Liver (tissue), 8 donors: ENCODE measurements at regions not wholly inside any gene's neighbourhood (a gene's known extent, or its start where the extent isn't known, plus 50 kb on each side); places are given as distances from the start of the nearest gene placed in this dataset.

Experiments
- DNase-seq: peaks from one replicate; pipeline ENCODE4 v3.0.0-alpha.2; 2017; ENCODE audit warnings: low spot score
- H3K27ac ChIP-seq, 2 donors: one replicate each; pipeline ENCODE4 v1.7.0; 2013; ENCODE audit warnings: inconsistent platforms in 2 of 2, low read length in 2 of 2, control low read depth in 1 of 2, low read depth in 1 of 2, mild to moderate bottlenecking in 1 of 2
- H3K27me3 ChIP-seq, 4 donors: one replicate each; pipeline versions ENCODE4 v1.6.1 to v1.7.0; 2013; ENCODE audit warnings: low read length in 3 of 4, inconsistent platforms in 1 of 4, mild to moderate bottlenecking in 1 of 4, moderate library complexity in 1 of 4; ENCODE audit not compliant: control insufficient read depth in 4 of 4, insufficient read depth in 4 of 4
- H3K36me3 ChIP-seq, 4 donors: one replicate each; pipeline versions ENCODE4 v1.6.1 to v1.7.0; 2013; ENCODE audit warnings: low read length in 3 of 4, mild to moderate bottlenecking in 3 of 4, low read depth in 1 of 4, moderate library complexity in 1 of 4; ENCODE audit not compliant: control insufficient read depth in 4 of 4, insufficient read depth in 3 of 4
- H3K4me1 ChIP-seq, 4 donors: one replicate each; pipeline versions ENCODE4 v1.6.1 to v1.7.0; 2013; ENCODE audit warnings: low read length in 3 of 4, mild to moderate bottlenecking in 3 of 4, moderate library complexity in 1 of 4; ENCODE audit not compliant: control insufficient read depth in 4 of 4, insufficient read depth in 4 of 4
- H3K4me3 ChIP-seq, 3 donors: one replicate each; pipeline versions ENCODE4 v1.6.1 to v1.7.0; 2013; ENCODE audit warnings: low read length in 3 of 3, control low read depth in 1 of 3, low read depth in 1 of 3, mild to moderate bottlenecking in 1 of 3
- H3K9ac ChIP-seq, 2 donors: one replicate each; pipeline ENCODE4 v1.7.0; 2013; ENCODE audit warnings: low read length in 2 of 2, mild to moderate bottlenecking in 2 of 2, moderate library complexity in 2 of 2, control low read depth in 1 of 2, low read depth in 1 of 2
- H3K9me3 ChIP-seq, 4 donors: one replicate each; pipeline versions ENCODE4 v1.6.1 to v1.7.0; 2013; ENCODE audit warnings: low read length in 3 of 4; ENCODE audit not compliant: control insufficient read depth in 4 of 4
- ATF3 ChIP-seq: IDR thresholded peaks from 2 replicates; pipeline ENCODE4 v1.6.1; 2016; ENCODE audit warnings: antibody characterized with exemption
- CTCF ChIP-seq: fragments of 150-350 bp; IDR thresholded peaks from 2 replicates; pipeline ENCODE4 v1.5.1; 2017; ENCODE audit warnings: improper control_type of control experiment, low read depth, low read length; ENCODE audit not compliant: missing input control
- EGR1 ChIP-seq, 2 donors: IDR thresholded peaks; 2 replicates each; pipeline ENCODE4 v1.6.1; 2016 to 2018; ENCODE audit warnings: antibody characterized with exemption in 2 of 2, low read depth in 2 of 2
- FOXA1 ChIP-seq: IDR thresholded peaks from 2 replicates; pipeline ENCODE4 v1.6.1; 2016; ENCODE audit warnings: antibody characterized with exemption
- FOXA2 ChIP-seq: IDR thresholded peaks from 2 replicates; pipeline ENCODE4 v1.6.1; 2016; ENCODE audit warnings: antibody characterized with exemption
- GABPA ChIP-seq, 2 donors: IDR thresholded peaks in 1 of 2; conservative IDR thresholded peaks in 1 of 2; 2 replicates each; pipeline ENCODE4 v1.6.1; 2016; ENCODE audit warnings: antibody characterized with exemption in 2 of 2, mild to moderate bottlenecking in 1 of 2, moderate library complexity in 1 of 2
- HNF4A ChIP-seq, 2 donors: conservative IDR thresholded peaks; 2 replicates each; pipeline ENCODE4 v1.6.1; 2016; ENCODE audit warnings: antibody characterized with exemption in 2 of 2, mild to moderate bottlenecking in 2 of 2
- HNF4G ChIP-seq: IDR thresholded peaks from 2 replicates; pipeline ENCODE4 v1.6.1; 2016; ENCODE audit warnings: antibody characterized with exemption
- MAX ChIP-seq: IDR thresholded peaks from 2 replicates; pipeline ENCODE4 v1.6.1; 2016; ENCODE audit warnings: antibody characterized with exemption
- NR2F2 ChIP-seq: IDR thresholded peaks from 2 replicates; pipeline ENCODE4 v1.6.1; 2016; ENCODE audit warnings: antibody characterized with exemption
- RAD21 ChIP-seq, 2 donors: IDR thresholded peaks; 2 replicates each; pipeline ENCODE4 v1.6.1; 2016; ENCODE audit warnings: antibody characterized with exemption in 2 of 2, mild to moderate bottlenecking in 2 of 2
- REST ChIP-seq: IDR thresholded peaks from 2 replicates; pipeline ENCODE4 v1.6.1; 2016; ENCODE audit warnings: antibody characterized with exemption, mild to moderate bottlenecking
- RXRA ChIP-seq, 2 donors: IDR thresholded peaks; 2 replicates each; pipeline ENCODE4 v1.6.1; 2017 to 2018; ENCODE audit warnings: antibody characterized with exemption in 2 of 2, mild to moderate bottlenecking in 1 of 2
- SP1 ChIP-seq: IDR thresholded peaks from 2 replicates; pipeline ENCODE4 v1.6.1; 2018; ENCODE audit warnings: antibody characterized with exemption, mild to moderate bottlenecking
- TAF1 ChIP-seq: conservative IDR thresholded peaks from 2 replicates; pipeline ENCODE4 v1.6.1; 2016; ENCODE audit warnings: antibody characterized with exemption, mild to moderate bottlenecking
- ZBTB33 ChIP-seq: IDR thresholded peaks from 2 replicates; pipeline ENCODE4 v1.6.1; 2016; ENCODE audit warnings: antibody characterized with exemption
- WGBS: extraction: QIAGEN DNeasy Blood & Tissue Kit; methylation state at CpG from one replicate; pipeline ENCODE4 v1.1.7; 2013; 5-methylcytosine and 5-hydroxymethylcytosine counted together
- donor health status: healthy.
- donor health status: healthy.
- donor health status: healthy.
- donor health status: healthy.
- donor health status: healthy.

- DNase-seq = no peak
- 90% methylated on average over 5 of the region's 5 CpGs for WGBS
- Histone ChIP-seq H3K27me3 (no peaks in the 10 kb centered on the region), H3K27ac (no peak overlapping the region), H3K9ac (no peak overlapping the region), H3K4me3 (no peak overlapping the region), H3K4me1 (peaks cover 0 to 1% (median 0%) of the 10 kb centered on the region in 4 donors), H3K9me3 (no peaks in the 10 kb centered on the region), H3K36me3 (no peaks in the 10 kb centered on the region)
- TF ChIP-seq ATF3 (no peak), FOXA1 (no peak), MAX (no peak), RXRA (IDR thresholded peaks at IDR 0.05) (no peak), FOXA2 (no peak), REST (no peak), CTCF (no peak), HNF4A (conservative IDR thresholded peaks at IDR 0.05) (no peak)
These were observed 579.5 kb downstream of the TFAP2B start for GRCh38 chr6:51398064-51398705.

- 74% methylated on average over 5 of the region's 5 CpGs for WGBS
- no peak overlapping the region for H3K9ac ChIP-seq
These were observed 580.1 kb downstream of the TFAP2B start for GRCh38 chr6:51398793-51399192.

More at GRCh38 chr6:51398793-51399192, 580.1 kb downstream of the TFAP2B start:
- peaks cover 0 to 1% (median 0%) of the 10 kb centered on the region in 4 donors for H3K4me1 ChIP-seq
- TF ChIP-seq NR2F2 (no peak), RAD21 (IDR thresholded peaks at IDR 0.05) (no peak), MAX (no peak), HNF4G (no peak), ZBTB33 (no peak), EGR1 (IDR thresholded peaks at IDR 0.05; ENCODE audit: low read depth in 2 of 2) (no peak), FOXA2 (no peak), SP1 (no peak), GABPA (IDR thresholded peaks at IDR 0.05 in 1 of 2, conservative IDR thresholded peaks at IDR 0.05 in 1 of 2) (no peak), CTCF (no peak), HNF4A (conservative IDR thresholded peaks at IDR 0.05) (no peak), REST (no peak), TAF1 (no peak)
- DNase-seq = no peak
- no peak overlapping the region for H3K4me3 ChIP-seq
- no peak overlapping the region for H3K27ac ChIP-seq
- no peaks in the 10 kb centered on the region for H3K36me3 ChIP-seq
- no peaks in the 10 kb centered on the region for H3K27me3 ChIP-seq
- H3K9me3 ChIP-seq = no peaks in the 10 kb centered on the region
